NT2/D1 (cell line): ENCODE measurements at regions not wholly inside any gene's neighbourhood (a gene's known extent, or its start where the extent isn't known, plus 50 kb on each side); places are given as distances from the start of the nearest gene placed in this dataset.

ENCODE experiments used
- DNase-seq: peaks from one replicate; pipeline ENCODE4 v3.0.0-alpha.2; 2011; ENCODE audit warnings: low read depth, low spot score
- H3K27me3 ChIP-seq: 2 replicates; pipeline ENCODE4 v1.6.0; 2011; ENCODE audit warnings: mild to moderate bottlenecking; ENCODE audit not compliant: insufficient read length, insufficient read depth
- H3K36me3 ChIP-seq: 2 replicates; pipeline ENCODE4 v1.6.1; 2011; ENCODE audit warnings: mild to moderate bottlenecking, low read length, mixed read lengths; ENCODE audit not compliant: insufficient read depth, insufficient read length
- H3K4me1 ChIP-seq: 2 replicates; pipeline ENCODE4 v1.5.1; 2011; ENCODE audit not compliant: insufficient read depth, insufficient read length
- H3K4me3 ChIP-seq: 2 replicates; pipeline ENCODE4 v1.5.1; 2011; ENCODE audit warnings: low read depth; ENCODE audit not compliant: insufficient read length
- H3K9ac ChIP-seq: 2 replicates; pipeline ENCODE4 v1.6.0; 2011; ENCODE audit warnings: low read depth; ENCODE audit not compliant: insufficient read length
- H3K9me3 ChIP-seq: 2 replicates; pipeline ENCODE4 v1.5.1; 2011; ENCODE audit warnings: mild to moderate bottlenecking, low read length; ENCODE audit not compliant: insufficient read depth
- SUZ12 ChIP-seq: IDR thresholded peaks from 2 replicates; pipeline ENCODE4 v1.6.1; 2011; ENCODE audit not compliant: insufficient read length, insufficient read depth; ENCODE audit errors: extremely low read depth
- YY1 ChIP-seq: IDR thresholded peaks from 2 replicates; pipeline ENCODE4 v1.6.1; 2011; ENCODE audit not compliant: insufficient read length, insufficient read depth
- ZNF274 ChIP-seq: IDR thresholded peaks from 2 replicates; pipeline ENCODE4 v1.6.1; 2011; ENCODE audit warnings: mild to moderate bottlenecking, low read depth, low read length

- Histone ChIP-seq H3K36me3 (no peaks in the 10 kb centered on the region), H3K4me3 (no peak overlapping the region), H3K4me1 (no peaks in the 10 kb centered on the region), H3K9me3 (no peaks in the 10 kb centered on the region), H3K27me3 (no peaks in the 10 kb centered on the region), H3K9ac (no peak overlapping the region)
- DNase-seq = no peak
- TF ChIP-seq YY1 (no peak), ZNF274 (no peak), SUZ12 (no peak)
Measured at GRCh38 chr16:50888486-50889261, 146.8 kb downstream of the CYLD start.

DNA sequence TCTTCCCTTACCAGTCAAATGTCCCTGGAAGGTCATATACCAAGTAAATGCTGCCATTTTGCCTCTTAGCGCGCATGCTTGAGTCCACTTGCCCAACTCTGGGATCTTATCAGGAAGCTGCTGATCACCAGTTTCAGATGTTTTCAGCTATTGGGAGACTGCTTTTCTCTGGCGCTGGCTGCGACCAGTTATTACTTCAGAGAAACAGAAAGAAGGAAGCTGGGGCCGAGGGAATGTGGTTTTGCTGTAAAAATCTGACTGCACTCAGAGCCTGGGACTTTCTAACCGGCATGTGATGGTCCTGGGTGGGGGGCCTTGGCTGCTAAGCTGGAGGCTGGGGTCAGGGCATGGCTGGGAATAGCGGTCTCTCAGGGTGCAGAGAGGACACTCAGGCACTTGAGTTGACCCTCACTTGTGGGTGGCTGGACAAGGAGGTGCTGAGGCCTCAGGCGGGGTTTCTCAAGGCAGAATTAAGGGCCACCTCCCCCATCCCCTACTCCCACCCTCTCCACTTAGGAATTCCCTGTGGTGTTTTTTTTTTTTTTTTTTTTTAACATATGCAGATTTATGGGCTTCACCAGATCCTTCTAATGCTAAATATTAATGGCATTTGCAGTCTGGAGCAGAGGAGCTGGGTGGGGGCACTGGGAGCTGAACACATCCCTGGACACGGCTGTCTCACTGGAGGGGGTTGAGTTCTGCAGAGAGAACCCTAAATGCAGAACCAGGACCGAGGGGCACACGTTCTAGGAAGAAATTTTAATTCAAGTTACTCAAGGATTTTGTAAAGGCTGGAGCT, 145.8 kb downstream of the CYLD start:
- H3K9ac ChIP-seq = no peak overlapping the region
- DNase-seq = no peak
- no peaks in the 10 kb centered on the region for H3K27me3 ChIP-seq
- H3K9me3 ChIP-seq = no peaks in the 10 kb centered on the region
- H3K36me3 ChIP-seq = no peaks in the 10 kb centered on the region
- H3K4me3 ChIP-seq = no peak overlapping the region
- no peaks in the 10 kb centered on the region for H3K4me1 ChIP-seq
- TF ChIP-seq SUZ12 = no peak
- no peak for TF ChIP-seq ZNF274
- TF ChIP-seq YY1 = no peak

DNA sequence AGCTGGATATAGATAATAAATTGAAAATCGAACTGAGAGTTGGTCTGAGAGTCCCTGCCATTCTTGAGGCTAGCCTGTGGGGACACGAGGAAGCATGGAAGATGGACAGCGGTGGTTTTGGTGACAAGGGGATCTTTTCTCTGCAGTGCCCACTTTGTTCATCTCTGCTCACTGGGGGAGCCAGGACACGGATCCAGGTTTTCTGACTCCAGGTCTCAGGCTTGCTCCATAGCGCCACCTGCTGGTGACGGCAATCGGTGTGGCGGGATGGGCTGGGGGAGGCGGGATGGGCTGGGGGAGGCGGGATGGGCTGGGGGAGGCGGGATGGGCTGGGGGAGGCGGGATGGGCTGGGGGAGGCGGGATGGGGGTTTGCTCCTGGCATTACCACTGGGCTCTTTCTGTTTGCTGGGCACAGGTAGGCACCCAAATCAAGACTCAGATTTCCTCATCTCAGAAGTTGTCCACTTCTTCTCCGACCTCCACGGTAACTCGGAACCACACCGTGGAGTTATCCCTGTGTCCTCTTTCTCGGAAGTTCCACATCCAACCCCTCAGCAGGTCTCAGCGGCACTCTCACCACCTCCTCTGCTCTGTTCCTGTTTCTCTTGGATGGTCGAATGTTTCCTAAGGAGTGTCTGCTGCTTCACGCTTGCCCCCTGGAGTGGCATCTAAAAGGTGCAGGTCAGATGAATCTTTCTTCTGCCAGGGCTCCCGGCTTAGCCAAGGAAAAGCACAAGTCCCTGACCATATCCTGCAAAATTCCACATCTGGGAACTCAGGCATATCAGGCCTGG, 142.4 kb downstream of the CYLD start:
- no peak overlapping the region for H3K4me3 ChIP-seq
- no peak for DNase-seq
- TF ChIP-seq ZNF274 (no peak), YY1 (no peak), SUZ12 (no peak)
- H3K4me1 ChIP-seq = peaks cover 3% of the 10 kb centered on the region
- H3K36me3 ChIP-seq = no peaks in the 10 kb centered on the region
- no peaks in the 10 kb centered on the region for H3K9me3 ChIP-seq
- no peaks in the 10 kb centered on the region for H3K27me3 ChIP-seq
- peak overlapping the region; percentile 45 for H3K9ac ChIP-seq

- Histone ChIP-seq H3K36me3 (no peaks in the 10 kb centered on the region), H3K4me1 (peaks cover 3% of the 10 kb centered on the region), H3K9ac (no peak overlapping the region), H3K27me3 (no peaks in the 10 kb centered on the region), H3K4me3 (no peak overlapping the region), H3K9me3 (no peaks in the 10 kb centered on the region)
- no peak for TF ChIP-seq ZNF274
- TF ChIP-seq SUZ12 = no peak
- TF ChIP-seq YY1 = no peak
- DNase-seq = no peak
Measured at GRCh38 chr16:50881956-50882355, 140.1 kb downstream of the CYLD start.

DNA sequence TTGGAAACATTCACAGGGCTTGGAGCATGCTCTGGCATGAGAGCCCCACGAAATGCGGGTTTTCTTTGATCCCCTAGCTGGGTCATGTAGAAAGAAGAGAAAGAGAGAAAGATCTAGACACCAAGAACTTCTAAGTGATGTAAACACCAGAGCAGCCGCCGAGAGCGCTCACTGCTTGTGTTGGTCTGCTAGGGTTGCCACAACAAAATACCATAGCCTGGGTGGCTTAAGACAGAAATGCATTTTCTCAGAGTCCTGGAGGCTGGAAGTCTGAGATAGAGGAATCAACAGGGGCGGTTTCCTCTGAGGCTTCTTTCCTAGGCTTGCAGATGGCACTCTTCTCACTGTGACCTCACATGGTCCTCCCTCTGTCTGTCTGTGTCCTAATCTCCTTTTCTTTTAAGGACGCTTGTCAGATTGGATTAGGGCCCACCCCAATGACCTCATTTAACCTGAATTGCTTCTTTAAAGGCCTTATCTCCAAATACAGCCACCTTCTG, 139.5 kb downstream of the CYLD start:
- no peak overlapping the region for H3K4me3 ChIP-seq
- H3K9me3 ChIP-seq = no peaks in the 10 kb centered on the region
- peak; percentile 27 for DNase-seq
- peaks cover 3% of the 10 kb centered on the region for H3K4me1 ChIP-seq
- no peak overlapping the region for H3K9ac ChIP-seq
- H3K27me3 ChIP-seq = no peaks in the 10 kb centered on the region
- no peaks in the 10 kb centered on the region for H3K36me3 ChIP-seq
- TF ChIP-seq YY1 (no peak), SUZ12 (no peak), ZNF274 (no peak)

GRCh38 chr16:50880926-50881325, 139.0 kb downstream of the CYLD start:
- Histone ChIP-seq H3K27me3 (no peaks in the 10 kb centered on the region), H3K4me3 (no peak overlapping the region), H3K9ac (no peak overlapping the region), H3K36me3 (no peaks in the 10 kb centered on the region), H3K9me3 (no peaks in the 10 kb centered on the region), H3K4me1 (peaks cover 3% of the 10 kb centered on the region)
- TF ChIP-seq SUZ12 (no peak), ZNF274 (no peak), YY1 (no peak)
- DNase-seq = no peak
